GM10248 (cell line): ENCODE measurements at regions not wholly inside any gene's neighbourhood (a gene's known extent, or its start where the extent isn't known, plus 50 kb on each side); places are given as distances from the start of the nearest gene placed in this dataset.

Source experiments
- CTCF ChIA-PET: fragments of 300-600 bp; sonication (Branson Sonifier 250); formaldehyde crosslinking; extraction: SDS; loops from one replicate; lab custom pipeline; 2021; ENCODE audit warnings: antibody characterized with exemption; lab: Yijun Ruan, JAX
- POLR2A ChIA-PET: fragments of 350-650 bp; sonication (Branson Sonifier 250); formaldehyde crosslinking; extraction: SDS; loops from one replicate; lab custom pipeline; 2020; ENCODE audit warnings: antibody characterized with exemption; lab: Yijun Ruan, JAX
- DNase-seq: peaks from one replicate; pipeline ENCODE4 v3.0.0; 2012; ENCODE audit errors: extremely low spot score
- CTCF ChIP-seq: IDR thresholded peaks from 2 replicates; pipeline ENCODE4 v1.5.1; 2012; ENCODE audit warnings: mild to moderate bottlenecking, low read depth; ENCODE audit errors: extremely low read depth, missing control alignments, control extremely low read depth

- CTCF ChIA-PET: no interaction called here
- POLR2A ChIA-PET: no interaction called here
- DNase-seq: no peak
- no peak for TF ChIP-seq CTCF
Measured at GRCh38 chr3:193884027-193884426, 251.9 kb upstream of the HES1 start.

GRCh38 chr3:193884652-193885051 lies 251.3 kb upstream of the HES1 start:
- DNase-seq: no peak
- ChIA-PET POLR2A (no interaction called here), CTCF (no interaction called here)
- no peak for TF ChIP-seq CTCF

- no peak for DNase-seq
- no peak for TF ChIP-seq CTCF
- POLR2A ChIA-PET: no interaction called here
- CTCF ChIA-PET: interaction anchor here (1.1 kb wide), 1 partner anchor 26 kb away, joined by 4 read pairs; no protein-coding TSS in a partner anchor
Measured at GRCh38 chr3:193885832-193886231, 250.1 kb upstream of the HES1 start.

GRCh38 chr3:193890016-193890897 lies 245.7 kb upstream of the HES1 start:
- DNase-seq: no peak
- ChIA-PET POLR2A (no interaction called here), CTCF (no interaction called here)
- TF ChIP-seq CTCF: no peak

- ChIA-PET CTCF (no interaction called here), POLR2A (no interaction called here)
- DNase-seq: no peak
- TF ChIP-seq CTCF: no peak
Measured at GRCh38 chr3:193894121-193894863, 241.7 kb upstream of the HES1 start.

GRCh38 chr3:193895409-193895808 lies 240.5 kb upstream of the HES1 start:
- TF ChIP-seq CTCF: no peak
- no peak for DNase-seq
- CTCF ChIA-PET: interaction anchor here (1.2 to 2.4 kb wide), 2 partner anchors 8 to 11 kb away, joined by 3 to 8 read pairs; no protein-coding TSS in a partner anchor
- POLR2A ChIA-PET: no interaction called here
